Superior temporal gyrus (tissue), 1 donor: ENCODE measurements at regions not wholly inside any gene's neighbourhood (a gene's known extent, or its start where the extent isn't known, plus 50 kb on each side); places are given as distances from the start of the nearest gene placed in this dataset.
A peak's percentile ranks its signal among the peaks of the same experiment; 100 is the strongest.
"Not testable (repeated sequence)": the region's sequence is repeated elsewhere in the genome, so short reads cannot be mapped to it uniquely, and the experiment has no call there.

Source experiments
- DNase-seq: peaks from one replicate; pipeline ENCODE4 v3.0.0-alpha.2; 2016; ENCODE audit errors: extremely low spot score

GRCh38 chr5:158265931-158266700, 407.2 kb upstream of the CLINT1 start:
- no peak for DNase-seq

DNA sequence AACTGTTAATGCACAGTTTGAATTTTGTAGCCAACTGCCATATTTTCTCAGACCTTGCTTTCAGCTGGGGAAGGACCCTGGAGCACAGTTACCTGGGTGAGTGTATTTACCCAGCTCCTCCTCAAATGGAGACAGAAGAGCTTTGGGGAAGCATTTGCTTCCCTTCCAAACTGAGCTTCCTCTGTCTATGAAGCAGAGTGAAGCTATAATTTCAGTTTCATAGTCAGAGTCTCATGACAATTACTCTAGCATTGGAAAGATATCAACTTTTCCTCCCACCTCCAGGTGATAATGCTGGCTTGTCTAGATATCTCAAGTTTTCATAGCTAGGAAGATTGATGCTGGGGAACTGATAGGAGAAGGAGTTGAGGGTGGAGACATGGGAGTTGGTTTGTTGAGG, 406.4 kb upstream of the CLINT1 start:
- DNase-seq, result no peak

GRCh38 chr5:158264264-158264663, 405.3 kb upstream of the CLINT1 start:
- no peak for DNase-seq

DNA sequence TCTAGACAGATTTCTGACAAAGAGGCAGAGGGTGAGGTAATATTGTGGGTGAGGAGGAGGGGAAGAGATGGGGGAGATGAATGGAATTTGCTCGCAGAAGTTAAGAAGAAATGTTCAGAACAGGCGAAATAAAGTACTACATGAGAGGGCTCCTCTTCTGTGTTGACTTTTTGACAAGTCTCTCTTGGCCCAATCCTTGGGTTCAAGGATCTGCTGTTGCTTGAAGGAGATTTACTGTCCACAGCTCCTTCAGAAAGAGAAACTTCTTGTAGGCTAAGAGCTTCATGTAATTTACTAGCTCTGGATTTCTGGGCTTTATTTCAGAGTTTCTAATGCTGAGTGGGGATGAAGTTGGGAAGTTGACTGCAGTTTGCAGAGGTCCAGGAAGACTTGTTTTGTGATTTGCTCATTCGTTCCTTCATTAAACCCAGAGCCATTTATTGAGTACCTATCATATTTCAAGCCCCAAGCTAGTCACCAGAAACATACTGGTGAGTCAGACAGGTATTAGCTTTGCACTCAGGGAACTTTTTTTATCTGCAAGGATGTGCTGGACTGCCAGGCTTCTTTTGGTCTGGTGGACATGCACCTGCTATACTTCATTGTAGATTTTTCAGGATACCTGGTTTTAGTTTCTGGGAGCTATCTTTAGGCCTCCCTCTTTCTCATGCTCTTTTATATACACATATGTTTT, 402.9 kb upstream of the CLINT1 start:
- DNase-seq, result no peak

DNA sequence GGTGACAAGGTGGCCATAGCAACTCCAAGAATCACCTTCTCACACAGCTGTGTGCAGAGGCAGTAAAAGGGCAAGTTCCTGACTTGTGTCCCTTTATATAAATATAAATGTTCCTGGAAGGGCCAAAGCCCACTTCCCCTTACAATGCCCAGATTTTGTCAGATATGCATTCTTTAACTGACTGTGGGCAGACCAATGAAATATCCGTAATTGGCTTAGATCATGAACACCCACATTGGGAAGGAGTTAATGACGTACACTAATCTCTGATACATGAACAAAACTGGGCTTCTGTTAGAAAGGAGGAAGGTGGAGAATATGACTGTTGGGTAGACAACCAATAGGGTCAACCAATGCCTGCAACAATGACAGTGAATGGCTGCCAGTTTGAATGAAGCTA, 397.2 kb upstream of the CLINT1 start:
- DNase-seq, result no peak

DNA sequence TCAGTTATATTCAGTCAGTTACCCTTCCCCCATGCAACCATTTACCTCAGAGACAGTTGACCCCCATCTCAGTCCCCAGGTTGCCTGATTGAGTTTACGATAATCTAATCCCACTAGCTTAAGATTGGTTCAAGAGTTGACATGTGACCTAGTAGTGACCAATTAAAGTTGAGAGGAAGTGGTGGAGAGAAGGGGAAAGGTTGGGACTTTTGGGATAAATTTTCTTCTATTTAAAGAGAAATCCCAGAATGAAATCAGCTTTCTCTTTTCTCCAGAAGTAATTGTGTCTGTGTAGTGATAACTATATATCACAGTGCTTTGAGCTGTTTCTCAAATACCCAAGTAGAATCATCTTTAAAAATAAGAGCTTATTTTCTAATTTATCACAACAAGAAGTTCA, 396.7 kb upstream of the CLINT1 start:
- no peak for DNase-seq

DNA sequence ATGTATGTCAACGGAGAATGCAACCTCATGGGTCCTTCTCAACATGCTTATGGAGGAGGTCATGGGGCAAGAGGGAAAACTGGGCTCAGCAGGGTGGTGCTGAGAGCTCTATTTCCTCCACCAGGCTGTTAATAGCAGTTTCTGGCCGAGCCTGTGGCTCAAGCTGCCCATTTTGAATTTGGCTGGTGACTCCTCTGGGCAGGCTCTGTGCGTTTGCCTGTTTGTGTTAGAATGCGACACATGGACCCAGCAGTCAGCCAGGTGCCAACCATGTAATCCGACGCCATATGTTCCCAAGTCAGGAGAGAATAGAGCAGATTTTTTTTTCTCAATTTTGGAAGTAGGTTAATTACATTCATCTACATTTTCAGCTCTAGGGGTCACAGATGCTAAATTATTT, 387.7 kb upstream of the CLINT1 start:
- DNase-seq, result no peak

DNA sequence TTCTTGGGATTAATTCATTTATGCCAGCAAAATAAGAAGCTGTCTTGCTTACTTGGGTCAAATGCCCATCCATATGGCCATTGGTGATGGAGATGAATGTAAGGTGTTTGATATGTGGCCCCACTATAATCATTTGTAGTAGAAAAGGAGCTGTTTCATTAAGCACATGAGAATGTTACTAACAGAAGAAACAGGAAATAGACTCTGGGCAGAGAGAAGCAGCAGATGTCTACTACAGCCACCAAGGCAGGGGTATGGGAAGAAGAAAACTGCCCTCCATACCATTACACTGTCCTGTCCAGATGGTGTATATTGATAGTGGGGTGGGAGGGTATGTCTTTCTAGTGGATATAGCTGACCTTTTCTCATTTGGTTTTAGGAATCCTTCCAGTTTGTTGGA, 386.6 kb upstream of the CLINT1 start:
- DNase-seq, result no peak

- no peak for DNase-seq
Measured at GRCh38 chr5:158244882-158245281, 385.9 kb upstream of the CLINT1 start.

DNA sequence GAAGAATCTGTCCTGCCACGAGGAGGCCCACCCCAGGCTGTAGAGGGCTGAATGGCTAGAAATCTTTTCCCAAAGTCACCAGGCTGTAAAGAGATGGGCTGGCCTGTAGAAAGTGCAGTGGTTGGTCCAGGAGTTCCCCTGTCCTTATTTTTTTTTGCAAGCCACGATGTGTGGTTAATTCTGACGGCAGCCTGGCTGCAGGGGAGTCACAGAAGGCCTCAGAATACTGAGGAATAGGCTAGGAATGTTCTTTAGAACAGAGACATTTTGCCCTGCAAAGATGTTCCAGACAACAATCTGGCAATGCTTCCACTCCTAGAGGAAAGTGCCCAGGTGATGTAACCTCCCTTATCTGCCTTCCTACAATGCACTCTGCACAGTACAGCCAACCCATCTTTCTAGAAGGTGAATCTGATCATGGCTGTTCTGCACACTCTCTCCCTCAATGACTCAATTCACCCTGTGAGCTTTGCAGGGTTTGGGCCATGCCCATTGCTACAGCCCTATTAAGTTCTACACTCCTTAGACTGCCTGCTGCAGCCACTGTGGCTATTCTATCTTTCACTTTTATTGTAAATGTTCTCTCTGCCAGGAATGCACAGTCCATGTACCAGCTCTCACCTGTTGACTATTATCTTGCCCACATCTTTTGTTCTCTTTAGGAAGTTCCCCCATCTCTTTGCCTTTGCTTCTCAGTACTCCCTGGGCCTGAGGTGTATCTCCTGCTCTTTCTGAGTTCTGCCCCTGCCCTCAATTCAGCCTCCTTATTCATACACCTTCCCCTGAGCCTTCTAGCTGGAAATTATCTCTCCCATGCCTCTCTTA, 377.8 kb upstream of the CLINT1 start:
- DNase-seq, result no peak

DNA sequence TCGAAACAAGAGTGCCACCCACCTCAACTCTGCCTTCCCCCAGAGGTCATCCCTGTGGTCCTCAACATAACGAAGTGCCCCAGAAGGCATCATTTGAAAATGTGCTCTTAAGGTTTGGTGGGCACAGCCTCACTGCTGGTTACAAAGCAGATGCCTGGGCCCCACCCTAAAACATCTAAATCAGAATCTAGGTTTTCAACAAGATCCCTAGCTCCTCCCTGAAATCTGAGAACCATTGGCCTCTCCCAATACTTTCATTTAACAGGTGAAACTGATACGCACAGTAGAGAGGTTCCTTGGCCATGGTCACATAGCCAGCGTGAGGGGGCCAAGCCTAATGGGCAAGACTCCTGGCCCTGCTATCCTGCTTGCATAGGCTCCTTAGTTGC, 376.2 kb upstream of the CLINT1 start:
- DNase-seq, result no peak

- DNase-seq, result no peak
Measured at GRCh38 chr5:158234323-158235158, 375.6 kb upstream of the CLINT1 start.

DNA sequence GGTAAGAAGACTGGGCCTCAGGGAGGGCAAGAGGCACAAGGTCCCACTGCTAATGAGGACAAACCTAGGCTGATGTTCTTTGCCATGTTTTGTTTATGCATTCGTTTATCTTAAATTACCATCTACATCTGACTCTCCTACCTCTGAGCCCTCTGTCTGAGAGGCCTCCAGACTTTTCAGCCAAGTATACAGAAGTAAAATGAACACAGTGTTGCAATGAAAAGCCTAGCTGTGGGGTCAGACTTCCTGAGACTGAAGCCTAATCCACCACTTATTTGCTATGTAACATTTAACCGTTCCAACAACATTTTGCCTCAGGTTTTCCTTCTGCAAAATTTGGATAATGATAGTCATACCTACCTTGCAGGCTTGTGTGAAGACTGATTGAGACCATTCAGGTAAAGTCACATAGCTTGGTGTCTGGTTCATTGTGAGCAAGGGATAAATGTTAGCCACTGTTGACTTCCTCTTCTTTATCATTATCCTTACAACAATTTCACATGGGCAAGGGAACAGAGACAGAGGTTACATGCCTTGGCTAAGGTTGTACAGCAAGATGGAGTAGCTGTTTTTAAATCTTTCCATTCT, 374.9 kb upstream of the CLINT1 start:
- no peak for DNase-seq

DNA sequence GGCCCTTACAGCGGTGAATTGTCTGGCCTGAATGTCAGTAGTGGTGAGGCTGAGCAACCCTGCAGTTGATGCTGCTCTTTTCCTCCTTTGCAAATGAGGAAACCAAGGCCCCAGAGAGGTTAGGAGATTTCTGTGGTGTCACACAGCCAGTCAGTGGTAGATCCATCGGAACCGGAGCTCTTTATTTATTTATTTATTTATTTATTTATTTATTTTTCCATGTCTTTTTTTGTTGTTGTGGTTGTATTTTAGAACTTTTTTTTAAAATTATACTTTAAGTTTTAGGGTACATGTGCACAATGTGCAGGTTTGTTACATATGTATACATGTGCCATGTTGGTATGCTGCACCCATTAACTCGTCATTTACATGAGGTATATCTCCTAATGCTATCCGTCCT, 368.4 kb upstream of the CLINT1 start:
- DNase-seq, result not testable (repeated sequence)

GRCh38 chr5:158226496-158226895, 367.6 kb upstream of the CLINT1 start:
- DNase-seq, result no peak

GRCh38 chr5:158224253-158224652, 365.3 kb upstream of the CLINT1 start:
- peak; percentile 12 for DNase-seq

DNA sequence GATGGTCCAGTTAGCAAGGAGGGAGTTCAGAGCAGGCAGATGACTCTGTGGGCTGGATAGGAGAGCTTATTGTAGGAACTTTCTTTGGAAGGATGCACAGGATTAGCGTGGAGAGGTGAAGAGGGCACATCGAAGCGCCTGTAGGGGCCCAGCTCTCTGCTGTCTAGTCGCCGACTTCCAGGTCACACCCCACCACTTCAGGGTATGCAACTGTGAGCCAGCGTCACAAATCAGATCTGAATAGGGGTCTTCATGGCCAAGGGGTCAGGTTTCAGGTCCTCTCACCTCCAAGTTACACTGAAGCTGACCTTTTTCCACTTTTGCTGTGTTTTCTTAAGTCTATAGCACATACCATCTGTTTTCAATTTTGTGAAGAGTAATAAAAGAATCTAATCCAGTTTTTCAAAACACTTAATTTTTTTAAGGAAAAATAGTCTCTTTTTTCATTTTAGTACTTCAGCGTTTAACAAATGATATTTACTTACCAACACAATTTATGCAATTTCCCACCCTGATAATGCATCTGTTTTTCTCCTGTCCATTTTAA, 364.2 kb upstream of the CLINT1 start:
- no peak for DNase-seq

- no peak for DNase-seq
Measured at GRCh38 chr5:158212917-158213316, 354.0 kb upstream of the CLINT1 start.

- DNase-seq, result no peak
Measured at GRCh38 chr5:158212237-158212636, 353.3 kb upstream of the CLINT1 start.

DNA sequence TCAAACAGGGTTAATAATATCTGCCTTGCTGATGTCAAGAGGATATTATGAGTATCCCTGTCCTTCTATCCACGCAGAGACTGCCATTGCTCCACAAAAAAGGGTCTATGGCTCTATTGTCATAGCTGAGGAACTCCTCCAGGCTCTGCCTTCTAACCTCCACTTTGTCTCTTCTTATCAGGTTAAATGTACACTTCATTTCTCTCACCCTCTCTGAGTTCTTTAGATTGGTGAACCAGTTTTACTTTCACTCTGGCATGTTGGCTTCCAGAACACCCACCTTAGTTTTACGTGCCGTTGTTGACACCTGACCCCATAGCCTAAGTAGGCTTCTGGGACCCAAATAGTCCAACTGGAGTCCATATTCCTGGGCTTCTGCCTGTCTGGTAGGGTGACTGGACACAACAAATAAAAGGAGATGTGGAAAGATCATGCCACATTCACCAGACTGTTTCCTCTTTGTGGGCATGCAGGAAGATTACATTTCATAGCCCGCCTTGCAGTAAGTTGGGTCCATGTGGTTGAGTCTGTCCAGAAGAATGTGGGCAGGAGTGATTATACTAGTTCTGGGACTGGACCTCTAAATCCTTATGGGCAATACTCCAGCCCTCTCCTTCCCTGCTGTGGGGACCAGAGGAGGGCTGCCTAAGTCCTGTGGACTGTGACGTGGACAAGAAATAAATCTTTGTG, 350.4 kb upstream of the CLINT1 start:
- DNase-seq, result no peak
